Esophagus (tissue), 2 donors: ENCODE measurements at regions not wholly inside any gene's neighbourhood (a gene's known extent, or its start where the extent isn't known, plus 50 kb on each side); places are given as distances from the start of the nearest gene placed in this dataset.

Source experiments
- H3K27ac ChIP-seq, 2 donors: one replicate each; pipeline ENCODE4 v1.5.1; 2013; ENCODE audit warnings: low read depth in 2 of 2, mild to moderate bottlenecking in 2 of 2, inconsistent platforms in 1 of 2, low read length in 1 of 2, moderate library complexity in 1 of 2
- H3K27me3 ChIP-seq, 2 donors: one replicate each; pipeline ENCODE4 v1.6.1; 2013; ENCODE audit warnings: low read length in 2 of 2, control low read depth in 1 of 2, mild to moderate bottlenecking in 1 of 2; ENCODE audit not compliant: insufficient read depth in 2 of 2, control insufficient read depth in 1 of 2
- H3K36me3 ChIP-seq, 2 donors: one replicate each; pipeline ENCODE4 v1.6.1; 2013; ENCODE audit warnings: low read length in 1 of 2; ENCODE audit not compliant: control insufficient read depth in 2 of 2, insufficient read depth in 2 of 2
- H3K4me1 ChIP-seq, 2 donors: one replicate each; pipeline ENCODE4 v1.6.1; 2013; ENCODE audit warnings: low read length in 1 of 2; ENCODE audit not compliant: control insufficient read depth in 2 of 2, insufficient read depth in 2 of 2
- H3K4me3 ChIP-seq, 2 donors: one replicate each; pipeline ENCODE4 v1.5.1; 2013; ENCODE audit warnings: low read length in 2 of 2, mild to moderate bottlenecking in 2 of 2, low read depth in 1 of 2, moderate library complexity in 1 of 2
- H3K9me3 ChIP-seq, 2 donors: one replicate each; pipeline ENCODE4 v1.6.1; 2013; ENCODE audit warnings: mild to moderate bottlenecking in 2 of 2, low read depth in 1 of 2, low read length in 1 of 2, moderate library complexity in 1 of 2; ENCODE audit not compliant: control insufficient read depth in 2 of 2, insufficient read depth in 1 of 2
- WGBS, 2 donors: extraction: QIAGEN DNeasy Blood & Tissue Kit; methylation state at CpG; one replicate each; pipeline ENCODE4 v1.1.7; 2013; 5-methylcytosine and 5-hydroxymethylcytosine counted together
- donor health status: healthy with polysubstance abuse.
- donor health status: Bipolar disorder and iron deficiency.

DNA sequence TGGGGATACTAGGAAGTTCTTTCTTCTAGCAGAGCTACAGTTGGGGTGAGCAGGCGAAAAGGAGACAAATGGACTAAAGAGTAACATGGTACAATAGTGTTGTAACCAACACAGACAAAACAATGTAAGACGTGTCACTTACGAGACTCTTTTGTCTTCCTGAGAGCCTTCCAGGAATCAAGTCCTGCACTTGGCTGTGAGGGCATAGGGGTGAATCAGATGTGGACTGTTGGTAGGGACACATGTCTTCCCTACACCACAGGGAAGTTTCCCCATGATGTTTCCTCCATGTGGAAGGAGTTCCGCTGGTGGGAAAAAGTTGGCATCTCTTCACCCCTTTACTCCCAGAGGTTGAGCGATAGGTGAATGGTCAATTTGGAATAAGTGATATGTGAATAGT lies 364.7 kb downstream of the NUAK1 start:
- H3K4me3 ChIP-seq: no peak overlapping the region
- H3K27me3 ChIP-seq: no peaks in the 10 kb centered on the region
- no peak overlapping the region for H3K27ac ChIP-seq
- 69 to 79% methylated on average over 5 of the region's 5 CpGs for WGBS, 2 donors
- H3K36me3 ChIP-seq: no peaks in the 10 kb centered on the region
- no peaks in the 10 kb centered on the region for H3K4me1 ChIP-seq
- no peaks in the 10 kb centered on the region for H3K9me3 ChIP-seq

DNA sequence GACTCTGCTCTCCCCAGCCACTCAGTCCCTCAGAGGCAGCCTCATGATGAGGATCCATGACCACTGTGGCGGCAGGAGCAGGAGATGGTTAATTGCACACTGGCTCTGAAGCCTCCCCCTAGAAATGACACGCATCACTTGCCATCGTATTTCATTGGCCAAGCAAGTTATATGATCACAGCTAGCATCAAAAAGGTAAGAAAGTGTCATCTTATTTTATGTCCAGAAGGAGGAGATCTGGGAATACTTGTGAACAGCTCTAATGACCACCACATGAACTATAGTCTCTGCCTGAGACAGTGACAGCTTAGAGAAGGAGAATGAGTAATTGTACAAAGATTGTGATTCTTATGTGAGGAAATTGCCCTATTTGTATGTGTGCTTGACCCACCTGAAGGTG lies 363.4 kb downstream of the NUAK1 start:
- no peak overlapping the region for H3K27ac ChIP-seq
- H3K27me3 ChIP-seq: no peaks in the 10 kb centered on the region
- H3K4me3 ChIP-seq: no peak overlapping the region
- H3K4me1 ChIP-seq: no peaks in the 10 kb centered on the region
- WGBS, 2 donors: 69 to 71% methylated on average over 3 of the region's 3 CpGs
- no peaks in the 10 kb centered on the region for H3K36me3 ChIP-seq
- no peaks in the 10 kb centered on the region for H3K9me3 ChIP-seq

GRCh38 chr12:105783983-105784947 lies 354.5 kb downstream of the NUAK1 start:
- H3K4me3 ChIP-seq: no peak overlapping the region
- H3K27ac ChIP-seq: no peak overlapping the region
- no peaks in the 10 kb centered on the region for H3K4me1 ChIP-seq
- WGBS, 2 donors: 66 to 67% methylated on average over 8 of the region's 8 CpGs
- no peaks in the 10 kb centered on the region for H3K9me3 ChIP-seq
- H3K36me3 ChIP-seq: no peaks in the 10 kb centered on the region
- no peaks in the 10 kb centered on the region for H3K27me3 ChIP-seq

DNA sequence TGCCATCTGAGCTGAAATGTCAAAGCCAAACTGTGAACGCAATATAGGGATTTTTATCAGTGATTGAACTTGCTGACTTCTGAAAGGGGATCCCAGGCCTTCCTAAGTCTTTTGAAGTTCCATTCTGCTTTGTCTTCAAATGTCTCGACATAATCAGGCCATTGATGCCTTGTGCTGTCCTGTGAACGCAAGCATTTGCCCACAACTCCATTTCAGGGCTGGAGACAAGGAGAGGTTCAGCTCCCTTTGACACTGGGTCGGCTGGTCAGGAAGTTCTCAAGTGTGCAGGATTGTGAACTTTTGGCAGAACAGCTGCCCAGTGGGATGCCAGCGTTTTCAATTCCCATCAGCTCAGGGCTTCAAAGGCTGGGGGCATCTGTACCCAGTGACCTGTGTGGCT lies 345.3 kb downstream of the NUAK1 start:
- H3K4me1 ChIP-seq: no peaks in the 10 kb centered on the region
- no peak overlapping the region for H3K27ac ChIP-seq
- 73 to 74% methylated on average over 5 of the region's 5 CpGs for WGBS, 2 donors
- no peaks in the 10 kb centered on the region for H3K27me3 ChIP-seq
- H3K9me3 ChIP-seq: peaks cover 0 to 2% of the 10 kb centered on the region in 2 donors
- no peak overlapping the region for H3K4me3 ChIP-seq
- H3K36me3 ChIP-seq: no peaks in the 10 kb centered on the region

GRCh38 chr12:105798256-105798845 lies 340.4 kb downstream of the NUAK1 start:
- 72 to 76% methylated on average over 2 of the region's 2 CpGs for WGBS, 2 donors

DNA sequence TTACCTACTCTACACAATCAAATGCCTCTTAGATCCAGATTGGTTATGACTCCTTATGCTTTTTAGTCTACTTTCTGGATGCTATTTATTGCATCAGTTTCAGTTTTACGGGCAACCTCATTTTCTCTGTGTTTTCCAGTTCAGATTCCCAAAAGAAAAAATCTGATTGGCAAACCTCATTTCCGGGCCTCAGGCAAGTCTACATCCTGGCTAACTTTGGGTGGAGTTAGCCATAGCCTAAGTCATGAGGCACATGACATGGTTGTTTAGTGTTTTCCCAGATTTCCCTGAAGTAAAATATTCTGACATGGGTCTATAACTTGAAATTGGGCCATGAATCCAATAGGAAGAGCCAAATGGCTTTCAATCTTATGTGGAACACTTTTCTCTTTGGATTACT lies 339.7 kb downstream of the NUAK1 start:
- Histone ChIP-seq H3K9me3 (no peaks in the 10 kb centered on the region), H3K27ac (no peak overlapping the region), H3K4me3 (no peak overlapping the region), H3K36me3 (no peaks in the 10 kb centered on the region), H3K27me3 (no peaks in the 10 kb centered on the region), H3K4me1 (no peaks in the 10 kb centered on the region)
- 85 to 87% methylated on average over 2 of the region's 2 CpGs for WGBS, 2 donors

More at GRCh38 chr12:105798256-105798845, 340.4 kb downstream of the NUAK1 start:
- Histone ChIP-seq H3K27ac (no peak overlapping the region), H3K9me3 (no peaks in the 10 kb centered on the region), H3K27me3 (no peaks in the 10 kb centered on the region), H3K36me3 (no peaks in the 10 kb centered on the region), H3K4me3 (no peak overlapping the region), H3K4me1 (no peaks in the 10 kb centered on the region)

DNA sequence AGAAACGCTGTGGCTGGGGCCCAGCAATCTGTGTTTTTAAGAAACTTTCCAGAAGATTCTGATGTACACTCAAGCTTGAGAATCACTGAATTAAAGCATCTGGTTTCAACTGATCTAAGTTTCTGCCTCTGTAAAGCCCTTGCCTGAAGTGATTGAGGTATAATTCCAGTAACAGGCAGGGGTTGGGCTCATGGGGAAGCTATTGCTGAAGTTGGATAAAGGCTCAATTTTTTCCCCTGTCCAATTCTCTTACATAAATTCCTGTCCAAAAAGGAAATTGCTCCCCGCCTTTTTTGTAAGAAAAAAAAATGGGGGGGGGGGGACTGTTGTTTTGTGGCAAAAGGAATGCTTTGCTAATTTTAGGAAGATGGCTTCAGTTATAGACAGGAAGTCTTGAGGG lies 337.4 kb downstream of the NUAK1 start:
- Histone ChIP-seq H3K4me1 (no peaks in the 10 kb centered on the region), H3K27ac (no peak overlapping the region), H3K4me3 (no peak overlapping the region), H3K36me3 (no peaks in the 10 kb centered on the region), H3K9me3 (no peaks in the 10 kb centered on the region), H3K27me3 (no peaks in the 10 kb centered on the region)
- 76 to 78% methylated on average over 2 of the region's 2 CpGs for WGBS, 2 donors

DNA sequence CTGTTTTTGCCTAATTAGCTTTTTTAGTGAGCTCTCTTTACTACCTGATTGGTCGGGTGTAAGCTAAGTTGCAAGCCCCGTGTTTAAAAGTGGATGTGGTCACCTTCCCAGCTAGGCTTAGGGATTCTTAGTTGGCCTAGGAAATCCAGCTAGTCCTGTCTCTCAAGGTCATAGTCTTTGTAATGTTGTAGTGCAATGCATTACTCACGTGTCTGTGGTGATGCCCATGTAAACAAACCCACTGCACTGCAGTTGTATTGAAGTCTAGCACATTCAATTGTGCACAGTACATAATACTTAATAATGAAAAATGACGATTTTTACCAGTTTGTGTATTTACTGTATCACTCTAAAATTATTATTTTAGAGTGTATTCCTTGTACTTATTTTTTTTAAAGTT lies 335.5 kb downstream of the NUAK1 start:
- H3K27me3 ChIP-seq: no peaks in the 10 kb centered on the region
- no peak overlapping the region for H3K4me3 ChIP-seq
- WGBS, 2 donors: 54 to 56% methylated on average over 4 of the region's 4 CpGs
- H3K27ac ChIP-seq: no peak overlapping the region
- no peaks in the 10 kb centered on the region for H3K36me3 ChIP-seq
- H3K9me3 ChIP-seq: no peaks in the 10 kb centered on the region
- H3K4me1 ChIP-seq: no peaks in the 10 kb centered on the region

DNA sequence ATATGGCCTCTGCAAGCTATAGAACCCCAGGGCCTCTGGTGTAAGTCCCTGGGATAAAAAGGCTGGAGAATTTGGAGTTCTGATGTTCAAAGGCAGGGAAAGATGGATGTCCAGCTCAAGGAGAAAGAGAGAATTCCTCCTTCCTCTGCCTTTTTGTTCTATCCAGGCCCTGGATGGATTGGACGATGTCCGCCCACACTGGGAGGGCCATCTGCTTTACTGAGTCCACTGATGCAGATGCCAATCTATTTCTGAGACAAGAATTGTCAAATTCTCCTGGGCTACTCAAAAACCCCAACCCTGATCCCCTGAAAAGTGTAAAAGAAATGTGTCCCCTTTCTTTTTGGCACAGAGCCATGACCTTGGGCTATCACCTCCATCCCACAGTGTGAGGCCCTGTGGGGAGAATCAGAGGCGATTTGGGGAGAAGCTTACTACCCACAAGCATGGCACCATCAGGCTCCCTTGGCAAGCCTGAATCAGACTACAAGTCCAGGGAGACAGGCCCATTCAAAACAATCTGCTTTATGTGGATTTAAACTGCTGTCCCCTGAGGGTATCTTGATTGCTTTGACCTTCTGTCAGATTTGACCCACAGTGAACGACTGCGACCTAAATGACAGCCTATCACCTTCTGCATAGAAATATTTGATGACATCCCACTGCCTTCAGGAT lies 334.0 kb downstream of the NUAK1 start:
- WGBS, 2 donors: 68 to 72% methylated on average over 5 of the region's 5 CpGs
- no peak overlapping the region for H3K27ac ChIP-seq

More for the DNA sequence above, 334.0 kb downstream of the NUAK1 start:
- Histone ChIP-seq H3K27me3 (no peaks in the 10 kb centered on the region), H3K4me3 (no peak overlapping the region), H3K9me3 (no peaks in the 10 kb centered on the region), H3K36me3 (no peaks in the 10 kb centered on the region), H3K4me1 (no peaks in the 10 kb centered on the region)
